Ovary (tissue), 7 donors: ENCODE measurements at regions not wholly inside any gene's neighbourhood (a gene's known extent, or its start where the extent isn't known, plus 50 kb on each side); places are given as distances from the start of the nearest gene placed in this dataset.

Experiments used
- DNase-seq, 5 donors: peaks; one replicate each; pipeline ENCODE4 v3.0.0-alpha.2; 2019 to 2020
- H3K27ac ChIP-seq, 2 donors: fragments of 200-600 bp; one replicate each; pipeline versions ENCODE4 v1.5.1 to v1.8.0; 2019 to 2022
- H3K27me3 ChIP-seq: fragments of 200-600 bp; one replicate; pipeline ENCODE4 v1.8.0; 2022
- H3K36me3 ChIP-seq: fragments of 200-600 bp; sonication (generic); one replicate; pipeline ENCODE4 v1.5.1; 2019
- H3K4me1 ChIP-seq: one replicate; pipeline ENCODE4 v1.8.1; 2013; ENCODE audit warnings: mild to moderate bottlenecking, moderate library complexity; ENCODE audit not compliant: insufficient read depth
- H3K4me3 ChIP-seq: fragments of 200-600 bp; sonication (generic); one replicate; pipeline ENCODE4 v1.5.1; 2017
- H3K9me3 ChIP-seq, 2 donors: fragments of 200-600 bp in 1 of 2; sonication (generic) in 1 of 2; one replicate each; pipeline versions ENCODE4 v1.5.1 to v1.8.1; 2013 to 2019; ENCODE audit warnings: mild to moderate bottlenecking in 1 of 2, moderate library complexity in 1 of 2
- CTCF ChIP-seq, 3 donors: fragments of 450-650 bp in 2 of 3; fragments of 200-600 bp in 1 of 3; IDR thresholded peaks; one replicate each; pipeline versions ENCODE4 v1.5.1 to v1.8.0; 2016 to 2022; ENCODE audit warnings: antibody characterized with exemption in 3 of 3, mild to moderate bottlenecking in 1 of 3
- EP300 ChIP-seq: sonication (generic); formaldehyde crosslinking; IDR thresholded peaks from one replicate; pipeline ENCODE4 v1.6.1; 2017; ENCODE audit warnings: antibody characterized with exemption
- POLR2A ChIP-seq: fragments of 450-650 bp; IDR thresholded peaks from one replicate; pipeline ENCODE4 v1.6.1; 2017; ENCODE audit warnings: antibody characterized with exemption, mild to moderate bottlenecking, moderate library complexity
- WGBS, 3 donors: extraction: QIAGEN DNeasy Blood & Tissue Kit in 1 of 3; methylation state at CpG; one replicate each; pipeline versions ENCODE4 v1.1.5 to v1.1.7; 2013 to 2017; 5-methylcytosine and 5-hydroxymethylcytosine counted together
- intact Hi-C, 4 donors: fragments of 100-400 bp; cut with DNase I; formaldehyde crosslinking; loops; one replicate each; pipeline versions ENCODE4 v1.11.0 to v1.15.1; 2022 to 2023
- donor health status: DM: no; HTN: no; CAD: no; lungs with moderate emphysema.
- donor health status: DM: no; HTN: no; CAD: no.
- donor health status: Bipolar disorder and iron deficiency.
- donor health status: DM: no; HTN: no; CAD: no.
- donor health status: DM: yes; HTN: yes; CAD: no.

- DNase-seq, result no peak
- Histone ChIP-seq H3K36me3 (no peaks in the 10 kb centered on the region), H3K27ac (no peak overlapping the region), H3K4me3 (no peak overlapping the region), H3K4me1 (no peaks in the 10 kb centered on the region), H3K27me3 (no peaks in the 10 kb centered on the region), H3K9me3 (no peaks in the 10 kb centered on the region)
- WGBS, 3 donors, result 35 to 44% (median 35%) methylated on average over 4 of the region's 4 CpGs
- TF ChIP-seq POLR2A (no peak), CTCF (IDR thresholded peaks at IDR 0.05) (no peak), EP300 (no peak)
- intact Hi-C loops, result no loop called here
Measured at GRCh38 chr3:99176169-99176964, 274.9 kb upstream of the DCBLD2 start.

- WGBS, 3 donors, result 42 to 64% (median 53%) methylated on average over 4 of the region's 4 CpGs
- Histone ChIP-seq H3K9me3 (no peaks in the 10 kb centered on the region), H3K36me3 (no peaks in the 10 kb centered on the region), H3K27me3 (no peaks in the 10 kb centered on the region), H3K4me3 (no peak overlapping the region), H3K4me1 (no peaks in the 10 kb centered on the region), H3K27ac (no peak overlapping the region)
- intact Hi-C loops, result no loop called here
- TF ChIP-seq CTCF (IDR thresholded peaks at IDR 0.05) (no peak), POLR2A (no peak), EP300 (no peak)
- DNase-seq, result no peak
Measured at GRCh38 chr3:99175276-99175812, 273.8 kb upstream of the DCBLD2 start.

- no peak overlapping the region for H3K4me3 ChIP-seq
- no peak overlapping the region for H3K27ac ChIP-seq
- H3K4me1 ChIP-seq, result no peaks in the 10 kb centered on the region
- no peaks in the 10 kb centered on the region for H3K9me3 ChIP-seq
- intact Hi-C loops, result no loop called here
- H3K27me3 ChIP-seq, result no peaks in the 10 kb centered on the region
- WGBS, 3 donors, result 51 to 54% (median 53%) methylated on average over 5 of the region's 5 CpGs
- no peak for TF ChIP-seq POLR2A
- no peak for TF ChIP-seq CTCF (IDR thresholded peaks at IDR 0.05)
- TF ChIP-seq EP300, result no peak
- DNase-seq, result no peak
- no peaks in the 10 kb centered on the region for H3K36me3 ChIP-seq
Measured at GRCh38 chr3:99172736-99173657, 271.5 kb upstream of the DCBLD2 start.

- H3K4me1 ChIP-seq, result no peaks in the 10 kb centered on the region
- intact Hi-C loops, result no loop called here
- no peak for DNase-seq
- H3K27ac ChIP-seq, result no peak overlapping the region
- H3K4me3 ChIP-seq, result no peak overlapping the region
- WGBS, 3 donors, result 88 to 92% (median 90%) methylated on average over 4 of the region's 4 CpGs
- TF ChIP-seq EP300 (no peak), CTCF (IDR thresholded peaks at IDR 0.05) (no peak), POLR2A (no peak)
- no peaks in the 10 kb centered on the region for H3K36me3 ChIP-seq
- no peaks in the 10 kb centered on the region for H3K9me3 ChIP-seq
- H3K27me3 ChIP-seq, result no peaks in the 10 kb centered on the region
Measured at GRCh38 chr3:99171800-99172199, 270.3 kb upstream of the DCBLD2 start.
